IPS-18c (cell line): ENCODE measurements at regions not wholly inside any gene's neighbourhood (a gene's known extent, or its start where the extent isn't known, plus 50 kb on each side); places are given as distances from the start of the nearest gene placed in this dataset.
"Not testable (repeated sequence)": the region's sequence is repeated elsewhere in the genome, so short reads cannot be mapped to it uniquely, and the experiment has no call there.

Experiments used
- H3K4me3 ChIP-seq: 2 replicates; pipeline ENCODE4 v1.7.0; 2013; ENCODE audit warnings: low read depth, mild to moderate bottlenecking, low read length, moderate library complexity; ENCODE audit not compliant: insufficient read depth
- H3K9me3 ChIP-seq: one replicate; pipeline ENCODE4 v1.6.1; 2013; ENCODE audit warnings: mild to moderate bottlenecking, low read length, moderate library complexity; ENCODE audit not compliant: control insufficient read depth, insufficient read depth

DNA sequence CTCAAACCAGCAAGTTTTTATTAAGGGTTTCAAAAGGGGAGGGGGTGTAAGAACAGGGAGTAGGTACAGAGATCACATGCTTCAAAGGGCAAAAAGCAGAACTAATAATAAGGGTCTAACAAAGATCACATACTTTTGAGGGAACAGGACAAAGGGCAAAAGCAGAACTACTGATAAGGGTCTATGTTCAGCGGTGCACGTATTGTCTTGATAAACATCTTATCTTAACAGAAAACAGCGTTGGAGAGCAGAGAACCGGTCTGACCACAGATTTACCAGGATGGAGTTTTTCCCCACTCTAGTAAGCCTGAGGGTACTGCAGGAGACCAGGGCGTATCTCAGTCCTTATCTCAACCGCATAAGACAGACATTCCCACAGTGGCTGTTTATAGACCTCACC lies 52.2 kb upstream of the MORC3 start:
- not testable (repeated sequence) for H3K4me3 ChIP-seq, H3K9me3 ChIP-seq

DNA sequence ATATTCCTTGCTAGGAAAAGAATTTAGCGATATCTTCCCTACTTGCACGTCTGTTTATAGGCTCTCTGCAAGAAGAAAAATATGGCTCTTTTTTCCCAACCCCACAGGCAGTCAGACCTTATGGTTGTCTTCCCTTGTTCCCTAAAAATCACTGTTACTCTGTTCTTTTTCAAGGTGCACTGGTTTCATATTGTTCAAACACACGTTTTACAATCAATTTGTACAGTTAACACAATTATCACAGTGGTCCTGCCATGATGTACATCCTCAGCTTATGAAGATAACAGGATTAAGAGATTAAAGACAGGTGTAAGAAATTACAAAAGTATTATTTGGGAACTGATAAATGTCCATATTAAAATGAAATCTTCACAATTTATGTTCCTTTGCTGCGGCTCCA lies 51.7 kb upstream of the MORC3 start:
- H3K9me3 ChIP-seq, H3K4me3 ChIP-seq: not testable (repeated sequence)
